Mesodermal cell (in vitro differentiated cells): ENCODE measurements at regions not wholly inside any gene's neighbourhood (a gene's known extent, or its start where the extent isn't known, plus 50 kb on each side); places are given as distances from the start of the nearest gene placed in this dataset.

ENCODE experiments used
- H3K27ac ChIP-seq: 2 replicates; pipeline ENCODE4 v1.7.0; 2013; ENCODE audit warnings: mild to moderate bottlenecking, low read depth, low read length, moderate library complexity; ENCODE audit not compliant: severe bottlenecking
- H3K36me3 ChIP-seq: 2 replicates; pipeline ENCODE4 v1.7.1; 2013; ENCODE audit warnings: mild to moderate bottlenecking, low read length, moderate library complexity; ENCODE audit not compliant: control insufficient read depth, insufficient read depth
- H3K4me1 ChIP-seq: one replicate; pipeline ENCODE4 v1.7.1; 2013; ENCODE audit warnings: mild to moderate bottlenecking, low read length; ENCODE audit not compliant: insufficient read depth, control insufficient read depth, poor library complexity, severe bottlenecking
- H3K4me3 ChIP-seq: 2 replicates; pipeline ENCODE4 v1.7.0; 2013; ENCODE audit warnings: low read length, control low read depth, mild to moderate bottlenecking; ENCODE audit not compliant: insufficient read depth, poor library complexity, severe bottlenecking; ENCODE audit errors: extremely low read depth
- H3K9me3 ChIP-seq: 2 replicates; pipeline ENCODE4 v1.7.1; 2013; ENCODE audit warnings: mild to moderate bottlenecking, low read length, moderate library complexity; ENCODE audit not compliant: control insufficient read depth
- WGBS, 2 experiments: methylation state at CpG; one replicate each; pipeline ENCODE4 v1.1.5; 2013; ENCODE audit warnings: missing lambda C conversion rate in 2 of 2; ENCODE audit not compliant: insufficient coverage in 2 of 2; 5-methylcytosine and 5-hydroxymethylcytosine counted together

GRCh38 chr9:107404736-107405135, 84.8 kb downstream of the KLF4 start:
- Histone ChIP-seq H3K36me3 (no peaks in the 10 kb centered on the region), H3K9me3 (peaks cover 6% of the 10 kb centered on the region)
- WGBS, 2 experiments = 92 to 93% methylated on average over 6 to 8 of the region's 8 CpGs

DNA sequence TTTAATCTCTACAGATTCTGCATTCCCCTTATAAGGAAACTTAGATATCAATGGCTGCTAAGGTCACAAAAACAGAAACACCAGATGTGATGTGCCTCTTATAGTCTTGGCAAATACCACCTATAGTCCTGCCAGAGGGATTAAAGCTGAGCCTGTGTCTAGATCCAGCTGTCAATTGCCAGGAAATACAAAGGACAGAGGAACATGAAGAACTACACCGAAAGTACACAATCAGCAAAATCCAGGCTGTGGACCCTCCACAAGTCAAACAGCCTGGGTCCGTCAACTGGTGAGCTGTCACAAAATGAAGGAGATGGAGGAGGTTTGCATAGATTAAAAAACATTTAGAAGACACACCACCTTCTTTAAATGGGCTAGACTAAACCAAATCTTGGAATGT, 85.4 kb downstream of the KLF4 start:
- Histone ChIP-seq H3K9me3 (peaks cover 6% of the 10 kb centered on the region), H3K27ac (no peak overlapping the region), H3K4me1 (no peaks in the 10 kb centered on the region), H3K36me3 (no peaks in the 10 kb centered on the region), H3K4me3 (no peak overlapping the region)
- WGBS, 2 experiments = 100% methylated on average over 2 of the region's 2 CpGs; no CpG with 5 or more reads in 1 of the 2 experiments

More at GRCh38 chr9:107404736-107405135, 84.8 kb downstream of the KLF4 start:
- no peaks in the 10 kb centered on the region for H3K4me1 ChIP-seq
- no peak overlapping the region for H3K4me3 ChIP-seq
- no peak overlapping the region for H3K27ac ChIP-seq

- Histone ChIP-seq H3K9me3 (peaks cover 6% of the 10 kb centered on the region), H3K4me3 (no peak overlapping the region), H3K4me1 (no peaks in the 10 kb centered on the region), H3K27ac (no peak overlapping the region), H3K36me3 (no peaks in the 10 kb centered on the region)
- WGBS, 2 experiments = 76 to 89% methylated on average over 5 to 10 of the region's 12 CpGs
Observed at GRCh38 chr9:107397076-107398044, 92.2 kb downstream of the KLF4 start.

DNA sequence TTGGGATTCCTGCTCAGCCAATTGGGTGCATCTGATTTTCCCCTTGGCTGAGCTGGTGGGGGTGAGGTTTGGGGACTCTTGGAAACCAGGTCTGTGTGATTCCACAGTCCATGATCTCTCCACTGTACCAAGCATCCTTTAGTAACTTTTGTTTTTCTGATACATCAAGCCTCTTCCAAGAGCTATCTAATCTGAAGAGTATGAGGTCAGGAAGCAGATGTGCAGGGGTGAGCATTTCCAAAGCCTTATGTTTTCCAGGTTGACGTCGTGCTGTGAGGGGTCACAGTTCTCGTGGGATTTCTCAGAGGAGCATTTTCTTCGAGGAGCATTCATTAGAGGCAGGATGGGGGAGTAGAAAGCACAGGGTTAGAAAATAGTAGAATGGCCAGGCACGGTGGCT, 95.3 kb downstream of the KLF4 start:
- H3K36me3 ChIP-seq = no peaks in the 10 kb centered on the region
- no peak overlapping the region for H3K4me3 ChIP-seq
- WGBS, 2 experiments = 78 to 100% methylated on average over 1 to 5 of the region's 5 CpGs
- no peaks in the 10 kb centered on the region for H3K4me1 ChIP-seq
- H3K9me3 ChIP-seq = no peaks in the 10 kb centered on the region
- H3K27ac ChIP-seq = no peak overlapping the region

DNA sequence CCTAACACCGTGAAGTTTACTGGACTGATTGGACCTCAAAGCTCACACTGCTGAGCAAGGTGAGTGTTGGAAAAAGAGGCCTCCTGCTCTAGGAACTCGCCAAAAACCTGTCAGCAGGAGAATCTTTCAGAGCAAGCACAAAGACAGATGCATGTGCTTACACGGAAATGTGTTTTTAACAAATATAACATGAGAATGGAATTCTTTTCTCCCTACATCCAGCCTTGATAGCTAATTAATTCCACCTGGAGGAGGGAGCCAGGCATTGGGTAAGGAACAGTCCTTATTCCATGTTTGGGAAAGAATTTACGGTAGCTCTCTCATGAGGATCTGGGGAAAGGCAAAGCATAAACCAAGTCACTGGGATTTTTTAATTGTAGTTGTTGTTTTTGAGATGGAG, 98.8 kb downstream of the KLF4 start:
- H3K27ac ChIP-seq = no peak overlapping the region
- no peaks in the 10 kb centered on the region for H3K4me1 ChIP-seq
- WGBS, 2 experiments = 88% methylated on average over 2 to 3 of the region's 4 CpGs
- no peak overlapping the region for H3K4me3 ChIP-seq
- H3K9me3 ChIP-seq = no peaks in the 10 kb centered on the region
- no peaks in the 10 kb centered on the region for H3K36me3 ChIP-seq

DNA sequence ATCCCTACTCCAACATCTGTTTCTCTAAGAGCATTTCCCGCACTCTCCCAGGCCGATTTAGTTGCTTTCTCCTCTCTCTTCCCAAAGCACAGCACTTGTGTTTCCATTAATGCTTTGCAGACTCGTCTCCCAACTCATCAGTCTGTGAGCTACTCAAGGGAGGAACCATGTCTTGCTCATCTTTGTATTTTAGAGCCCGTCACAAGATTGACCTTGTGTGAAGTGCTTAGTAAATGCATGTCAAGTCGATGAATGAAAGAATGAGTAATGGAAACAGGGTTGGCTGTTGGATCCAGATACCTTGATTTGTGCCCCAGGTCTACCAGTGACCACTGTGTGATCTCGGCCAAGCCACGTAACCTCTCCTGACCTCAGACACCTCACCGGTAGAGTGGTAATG, 99.3 kb downstream of the KLF4 start:
- H3K4me3 ChIP-seq = no peak overlapping the region
- no peaks in the 10 kb centered on the region for H3K4me1 ChIP-seq
- no peaks in the 10 kb centered on the region for H3K9me3 ChIP-seq
- WGBS, 2 experiments = 78 to 87% methylated on average over 5 to 8 of the region's 8 CpGs
- no peak overlapping the region for H3K27ac ChIP-seq
- no peaks in the 10 kb centered on the region for H3K36me3 ChIP-seq

GRCh38 chr9:107389617-107390071, 99.9 kb downstream of the KLF4 start:
- Histone ChIP-seq H3K9me3 (no peaks in the 10 kb centered on the region), H3K4me3 (no peak overlapping the region), H3K4me1 (no peaks in the 10 kb centered on the region), H3K27ac (no peak overlapping the region), H3K36me3 (no peaks in the 10 kb centered on the region)
- 78 to 100% methylated on average over 1 to 3 of the region's 3 CpGs for WGBS, 2 experiments

DNA sequence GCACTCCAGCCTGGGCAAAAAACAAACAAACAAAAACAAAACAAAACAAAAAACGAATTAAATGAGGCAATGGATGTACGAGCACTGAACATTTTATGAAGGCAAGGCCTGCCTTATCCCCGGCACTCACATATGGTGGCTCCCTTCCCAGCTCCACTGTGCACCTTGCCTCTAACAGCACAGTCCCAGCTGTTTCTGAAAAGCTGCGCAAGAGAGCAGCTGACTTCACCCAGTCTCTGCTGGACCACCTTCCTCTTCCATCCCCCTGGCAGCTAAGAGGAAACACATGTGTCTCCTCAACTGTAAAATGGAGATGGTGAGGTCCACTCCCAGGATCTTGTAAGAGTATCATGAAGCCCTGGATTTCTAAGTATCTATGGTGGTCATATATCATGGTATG, 100.7 kb downstream of the KLF4 start:
- H3K36me3 ChIP-seq = no peaks in the 10 kb centered on the region
- no peaks in the 10 kb centered on the region for H3K4me1 ChIP-seq
- 80 to 90% methylated on average over 4 of the region's 4 CpGs for WGBS, 2 experiments
- H3K27ac ChIP-seq = no peak overlapping the region
- H3K4me3 ChIP-seq = no peak overlapping the region
- no peaks in the 10 kb centered on the region for H3K9me3 ChIP-seq

DNA sequence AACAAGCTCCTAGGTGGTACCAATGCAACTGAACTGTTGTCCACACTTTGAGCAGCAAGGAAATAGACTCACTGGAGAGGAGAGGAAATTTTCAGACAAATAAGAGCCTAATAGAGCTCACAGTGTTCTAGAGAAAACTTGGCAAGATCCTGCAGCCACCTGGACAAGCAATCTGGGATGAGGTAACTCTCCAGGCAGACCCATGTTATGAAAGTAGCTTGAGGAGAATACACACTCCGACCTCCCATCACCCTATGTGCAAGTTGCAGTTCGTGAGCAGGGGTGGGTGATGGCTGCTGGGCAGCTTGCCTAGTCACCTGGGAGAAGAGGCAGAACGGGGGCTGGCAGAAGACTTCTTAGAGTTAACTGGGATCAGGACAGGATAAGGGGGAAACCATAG, 102.2 kb downstream of the KLF4 start:
- H3K4me3 ChIP-seq = no peak overlapping the region
- 100% methylated on average over 1 of the region's 3 CpGs for WGBS, 2 experiments

DNA sequence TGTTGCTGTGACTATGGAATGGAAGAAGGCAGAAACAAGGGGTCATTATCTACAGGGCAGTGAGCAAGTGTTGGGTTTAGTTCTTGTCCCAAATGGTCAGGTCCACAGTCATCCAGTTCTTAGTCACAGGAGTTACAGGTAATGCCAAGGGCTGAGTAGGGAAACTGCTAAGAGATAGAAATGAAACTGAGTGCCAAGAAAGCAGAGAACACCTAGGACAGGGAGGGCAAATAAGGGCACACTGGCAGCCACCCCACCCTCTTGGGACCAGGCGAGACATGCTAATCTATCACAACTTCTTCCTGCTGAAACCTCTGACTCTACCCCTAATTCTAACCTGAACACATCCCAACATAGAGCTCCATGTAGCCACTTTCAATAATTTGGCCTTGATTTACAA, 103.2 kb downstream of the KLF4 start:
- Histone ChIP-seq H3K4me3 (no peak overlapping the region), H3K9me3 (no peaks in the 10 kb centered on the region), H3K36me3 (no peaks in the 10 kb centered on the region), H3K4me1 (no peaks in the 10 kb centered on the region), H3K27ac (no peak overlapping the region)
- WGBS, 2 experiments = 94 to 100% methylated on average over 1 of the region's 1 CpG

More for the DNA sequence above, 102.2 kb downstream of the KLF4 start:
- Histone ChIP-seq H3K36me3 (no peaks in the 10 kb centered on the region), H3K4me1 (no peaks in the 10 kb centered on the region), H3K9me3 (no peaks in the 10 kb centered on the region), H3K27ac (no peak overlapping the region)
